ENCODE measurements at regions not wholly inside any gene's neighbourhood (a gene's known extent, or its start where the extent isn't known, plus 50 kb on each side); places are given as distances from the start of the nearest gene placed in this dataset.

DNA sequence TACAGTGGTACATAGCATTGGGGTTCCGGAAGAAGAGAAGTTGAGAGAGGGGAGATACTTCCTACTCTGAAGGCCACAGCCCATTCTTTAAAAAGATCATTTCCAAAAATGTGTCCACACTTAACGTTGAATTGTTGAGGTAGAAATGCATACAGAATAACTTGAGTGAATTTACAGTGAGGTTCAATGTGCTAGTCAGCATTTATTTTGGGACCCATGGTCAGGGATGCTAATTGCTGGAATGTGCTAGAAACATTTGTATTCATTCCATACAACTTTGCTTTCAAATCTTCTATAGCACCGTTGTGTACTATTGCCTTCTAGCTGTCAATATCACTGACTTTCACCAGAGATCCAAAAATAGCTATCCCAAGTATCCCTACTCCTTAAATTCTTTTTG, 325.9 kb downstream of the SATB2 start:
- H3K36me3 ChIP-seq (ENCODE audit: low read depth, low read length) = no peaks in the 10 kb centered on the region
- H3K79me2 ChIP-seq (ENCODE audit: low read length) = no peaks in the 10 kb centered on the region
- 0 out of 2 replicates have a peak, but pooled peaks cover 8% of the 10 kb centered on the region for H3K27me3 ChIP-seq (ENCODE audit: low read length)
- no peak overlapping the region for H3K4me2 ChIP-seq (ENCODE audit: low read length)
- DNase-seq (no peak), ATAC-seq (no peak)
- no peaks in the 10 kb centered on the region for H3K9me2 ChIP-seq (replicated peaks; ENCODE audit: low read length)
- no peak overlapping the region for H3K4me3 ChIP-seq (ENCODE audit: low read length)
- H3K9me3 ChIP-seq (ENCODE audit: low read length) = no peaks in the 10 kb centered on the region
- H3K27ac ChIP-seq (ENCODE audit: low read length) = no peak overlapping the region
- no peaks in the 10 kb centered on the region for H4K20me1 ChIP-seq (ENCODE audit: low read length)
- intact Hi-C loops (cut with micrococcal nuclease) = no loop called here
- ChIA-PET POLR2A (ENCODE audit: unreplicated experiment) (no interaction called here), CTCF (no interaction called here)
- no peak for TF ChIP-seq EZH2phosphoT487 (IDR thresholded peaks at IDR 0.05; ENCODE audit: borderline replicate concordance, low read length)
- TF ChIP-seq EZH2 (IDR thresholded peaks at IDR 0.05; ENCODE audit: low read length, unreplicated experiment) = no peak
- TF ChIP-seq, protein P1, sequence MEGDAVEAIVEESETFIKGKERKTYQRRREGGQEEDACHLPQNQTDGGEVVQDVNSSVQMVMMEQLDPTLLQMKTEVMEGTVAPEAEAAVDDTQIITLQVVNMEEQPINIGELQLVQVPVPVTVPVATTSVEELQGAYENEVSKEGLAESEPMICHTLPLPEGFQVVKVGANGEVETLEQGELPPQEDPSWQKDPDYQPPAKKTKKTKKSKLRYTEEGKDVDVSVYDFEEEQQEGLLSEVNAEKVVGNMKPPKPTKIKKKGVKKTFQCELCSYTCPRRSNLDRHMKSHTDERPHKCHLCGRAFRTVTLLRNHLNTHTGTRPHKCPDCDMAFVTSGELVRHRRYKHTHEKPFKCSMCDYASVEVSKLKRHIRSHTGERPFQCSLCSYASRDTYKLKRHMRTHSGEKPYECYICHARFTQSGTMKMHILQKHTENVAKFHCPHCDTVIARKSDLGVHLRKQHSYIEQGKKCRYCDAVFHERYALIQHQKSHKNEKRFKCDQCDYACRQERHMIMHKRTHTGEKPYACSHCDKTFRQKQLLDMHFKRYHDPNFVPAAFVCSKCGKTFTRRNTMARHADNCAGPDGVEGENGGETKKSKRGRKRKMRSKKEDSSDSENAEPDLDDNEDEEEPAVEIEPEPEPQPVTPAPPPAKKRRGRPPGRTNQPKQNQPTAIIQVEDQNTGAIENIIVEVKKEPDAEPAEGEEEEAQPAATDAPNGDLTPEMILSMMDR (conservative IDR thresholded peaks at IDR 0.05; ENCODE audit: low read depth, low read length) = no peak
- BruUV-seq (replicated peaks) = no TSS peak
- H3K9ac ChIP-seq (ENCODE audit: low read length) = no peak overlapping the region
- no peak overlapping the region for H2AFZ ChIP-seq (ENCODE audit: low read length)
- H3F3A ChIP-seq (ENCODE audit: low read length, unreplicated experiment) = no peaks in the 10 kb centered on the region
- H3K4me1 ChIP-seq (ENCODE audit: insufficient read depth, low read length) = peaks cover 5% of the 10 kb centered on the region

DNA sequence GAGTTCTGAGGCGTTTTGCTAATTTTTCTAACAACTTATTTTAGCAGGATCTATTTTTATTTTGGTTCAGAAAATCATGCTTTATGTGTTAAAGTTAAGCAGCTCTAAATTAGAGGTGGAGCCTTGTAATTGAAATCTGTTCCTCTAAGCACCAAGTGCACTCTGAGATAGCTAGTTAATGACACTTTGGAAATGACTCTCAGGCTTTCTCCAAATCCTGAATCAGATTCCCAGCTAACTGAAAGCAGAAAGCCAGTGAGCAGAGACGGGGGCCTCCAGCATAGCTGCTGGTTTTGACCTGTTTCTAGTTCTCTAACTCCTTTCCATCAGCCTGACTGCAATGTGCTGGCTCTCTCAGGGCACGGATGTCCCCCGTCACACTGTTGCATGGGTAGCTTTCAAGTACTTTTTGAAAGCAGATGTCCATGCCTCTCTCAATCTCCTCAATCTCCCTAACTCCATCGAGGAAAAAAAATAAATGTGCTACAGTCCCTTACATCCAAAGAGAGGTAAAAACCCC, 326.5 kb downstream of the SATB2 start:
- Histone ChIP-seq H3K36me3 (ENCODE audit: low read depth, low read length) (no peaks in the 10 kb centered on the region), H3K9me2 (replicated peaks; ENCODE audit: low read length) (no peaks in the 10 kb centered on the region), H3K4me2 (ENCODE audit: low read length) (no peak overlapping the region), H3K27ac (ENCODE audit: low read length) (no peak overlapping the region), H4K20me1 (ENCODE audit: low read length) (no peaks in the 10 kb centered on the region), H3F3A (ENCODE audit: low read length, unreplicated experiment) (no peaks in the 10 kb centered on the region), H3K9ac (ENCODE audit: low read length) (no peak overlapping the region), H3K4me3 (ENCODE audit: low read length) (no peak overlapping the region), H2AFZ (ENCODE audit: low read length) (no peak overlapping the region), H3K4me1 (ENCODE audit: insufficient read depth, low read length) (no peaks in the 10 kb centered on the region), H3K27me3 (ENCODE audit: low read length) (0 out of 2 replicates have a peak, but pooled peaks cover 8% of the 10 kb centered on the region), H3K9me3 (ENCODE audit: low read length) (no peaks in the 10 kb centered on the region), H3K79me2 (ENCODE audit: low read length) (no peaks in the 10 kb centered on the region)
- BruUV-seq (replicated peaks) = no TSS peak
- intact Hi-C loops (cut with micrococcal nuclease) = no loop called here
- TF ChIP-seq, protein P1 (conservative IDR thresholded peaks at IDR 0.05; ENCODE audit: low read depth, low read length) = no peak
- no peak for TF ChIP-seq EZH2 (IDR thresholded peaks at IDR 0.05; ENCODE audit: low read length, unreplicated experiment)
- TF ChIP-seq EZH2phosphoT487 (IDR thresholded peaks at IDR 0.05; ENCODE audit: borderline replicate concordance, low read length) = no peak
- POLR2A ChIA-PET (ENCODE audit: unreplicated experiment) = no interaction called here
- ATAC-seq = no peak
- CTCF ChIA-PET = no interaction called here
- no peak for DNase-seq

DNA sequence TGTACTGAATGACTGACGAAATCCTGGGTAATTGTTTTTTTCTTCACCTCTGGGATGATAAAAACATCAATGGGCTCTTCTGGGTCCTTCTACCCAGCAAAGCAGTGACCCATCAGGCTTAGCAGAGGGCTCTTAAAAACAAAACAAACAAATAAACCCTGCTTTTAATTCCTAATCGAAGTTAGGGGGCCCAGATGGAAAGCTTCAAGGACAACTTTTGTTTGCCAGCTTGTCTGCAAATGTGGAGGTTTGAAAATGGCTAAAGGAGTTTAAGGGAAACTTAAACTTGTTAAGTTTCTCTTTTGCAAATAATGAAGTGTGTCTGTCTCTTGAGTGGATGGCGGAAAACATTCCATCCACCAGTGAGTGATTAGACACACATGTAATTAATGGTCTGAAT, 327.2 kb downstream of the SATB2 start:
- Histone ChIP-seq H3K4me3 (ENCODE audit: low read length) (no peak overlapping the region), H3K4me2 (ENCODE audit: low read length) (no peak overlapping the region), H2AFZ (ENCODE audit: low read length) (no peak overlapping the region), H3K4me1 (ENCODE audit: insufficient read depth, low read length) (no peaks in the 10 kb centered on the region), H3K27ac (ENCODE audit: low read length) (no peak overlapping the region), H3K79me2 (ENCODE audit: low read length) (no peaks in the 10 kb centered on the region), H3K36me3 (ENCODE audit: low read depth, low read length) (no peaks in the 10 kb centered on the region), H3K27me3 (ENCODE audit: low read length) (0 out of 2 replicates have a peak, but pooled peaks cover 8% of the 10 kb centered on the region), H3K9me2 (replicated peaks; ENCODE audit: low read length) (no peaks in the 10 kb centered on the region), H3F3A (ENCODE audit: low read length, unreplicated experiment) (no peaks in the 10 kb centered on the region), H3K9ac (ENCODE audit: low read length) (no peak overlapping the region), H4K20me1 (ENCODE audit: low read length) (no peaks in the 10 kb centered on the region), H3K9me3 (ENCODE audit: low read length) (no peaks in the 10 kb centered on the region)
- ChIA-PET POLR2A (ENCODE audit: unreplicated experiment) (no interaction called here), CTCF (no interaction called here)
- no peak for TF ChIP-seq EZH2phosphoT487 (IDR thresholded peaks at IDR 0.05; ENCODE audit: borderline replicate concordance, low read length)
- TF ChIP-seq, protein P1 (conservative IDR thresholded peaks at IDR 0.05; ENCODE audit: low read depth, low read length) = no peak
- TF ChIP-seq EZH2 (IDR thresholded peaks at IDR 0.05; ENCODE audit: low read length, unreplicated experiment) = no peak
- ATAC-seq (no peak), DNase-seq (no peak)
- BruUV-seq (replicated peaks) = no TSS peak
- intact Hi-C loops (cut with micrococcal nuclease) = no loop called here

All from PC-3 (cell line).